GM12865 (cell line): ENCODE measurements at regions not wholly inside any gene's neighbourhood (a gene's known extent, or its start where the extent isn't known, plus 50 kb on each side); places are given as distances from the start of the nearest gene placed in this dataset.

Experiments used
- DNase-seq: peaks from one replicate; pipeline ENCODE4 v3.0.0; 2010; ENCODE audit warnings: low read depth
- H3K4me3 ChIP-seq: 2 replicates; pipeline ENCODE4 v1.5.1; 2011; ENCODE audit warnings: mild to moderate bottlenecking, low read depth, low read length, control low read depth
- TF ChIP-seq, protein P1 (sequence below): IDR thresholded peaks from 2 replicates; pipeline ENCODE4 v1.5.1; 2011; ENCODE audit warnings: low read length, control low read depth, low read depth, inconsistent platforms; ENCODE audit not compliant: insufficient read depth; ENCODE audit errors: missing control alignments

DNA sequence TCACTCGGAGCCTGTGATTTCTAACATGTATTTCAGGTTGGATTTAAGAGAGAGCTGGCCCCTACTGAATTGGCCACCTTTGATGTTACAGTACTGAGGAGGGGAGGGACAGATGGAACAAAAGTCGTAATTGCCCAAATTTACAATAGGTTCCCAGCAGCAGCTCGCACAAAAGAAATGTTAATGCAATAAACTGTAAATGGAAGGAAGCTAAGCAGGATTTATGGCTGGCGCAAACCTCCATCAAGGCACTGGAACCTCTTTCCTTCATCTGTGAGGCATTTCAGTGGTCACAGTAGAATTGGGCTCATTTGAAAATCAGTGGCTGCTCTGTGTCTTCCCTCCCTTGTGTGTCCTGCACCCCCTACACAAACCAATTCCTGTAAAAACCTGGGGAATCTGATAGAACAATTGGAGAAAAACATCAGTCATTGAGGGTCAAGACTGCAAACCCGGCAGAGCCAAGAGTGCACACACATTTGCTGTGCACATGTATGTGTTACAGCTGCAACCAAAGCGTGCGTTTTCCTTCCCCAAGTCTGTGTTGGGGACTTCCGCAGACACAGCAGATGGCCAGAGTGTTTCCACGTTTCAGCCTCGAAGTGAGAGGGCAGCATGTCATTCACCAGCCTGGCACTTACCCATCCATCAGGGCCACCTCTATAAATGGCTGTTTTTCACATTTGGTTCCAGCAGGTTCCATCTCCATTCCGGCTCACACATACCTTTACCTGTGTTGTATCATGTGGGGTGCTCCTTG is 192.8 kb downstream of the TM9SF2 start:
- TF ChIP-seq, protein P1, sequence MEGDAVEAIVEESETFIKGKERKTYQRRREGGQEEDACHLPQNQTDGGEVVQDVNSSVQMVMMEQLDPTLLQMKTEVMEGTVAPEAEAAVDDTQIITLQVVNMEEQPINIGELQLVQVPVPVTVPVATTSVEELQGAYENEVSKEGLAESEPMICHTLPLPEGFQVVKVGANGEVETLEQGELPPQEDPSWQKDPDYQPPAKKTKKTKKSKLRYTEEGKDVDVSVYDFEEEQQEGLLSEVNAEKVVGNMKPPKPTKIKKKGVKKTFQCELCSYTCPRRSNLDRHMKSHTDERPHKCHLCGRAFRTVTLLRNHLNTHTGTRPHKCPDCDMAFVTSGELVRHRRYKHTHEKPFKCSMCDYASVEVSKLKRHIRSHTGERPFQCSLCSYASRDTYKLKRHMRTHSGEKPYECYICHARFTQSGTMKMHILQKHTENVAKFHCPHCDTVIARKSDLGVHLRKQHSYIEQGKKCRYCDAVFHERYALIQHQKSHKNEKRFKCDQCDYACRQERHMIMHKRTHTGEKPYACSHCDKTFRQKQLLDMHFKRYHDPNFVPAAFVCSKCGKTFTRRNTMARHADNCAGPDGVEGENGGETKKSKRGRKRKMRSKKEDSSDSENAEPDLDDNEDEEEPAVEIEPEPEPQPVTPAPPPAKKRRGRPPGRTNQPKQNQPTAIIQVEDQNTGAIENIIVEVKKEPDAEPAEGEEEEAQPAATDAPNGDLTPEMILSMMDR: no peak
- no peak overlapping the region for H3K4me3 ChIP-seq
- no peak for DNase-seq

DNA sequence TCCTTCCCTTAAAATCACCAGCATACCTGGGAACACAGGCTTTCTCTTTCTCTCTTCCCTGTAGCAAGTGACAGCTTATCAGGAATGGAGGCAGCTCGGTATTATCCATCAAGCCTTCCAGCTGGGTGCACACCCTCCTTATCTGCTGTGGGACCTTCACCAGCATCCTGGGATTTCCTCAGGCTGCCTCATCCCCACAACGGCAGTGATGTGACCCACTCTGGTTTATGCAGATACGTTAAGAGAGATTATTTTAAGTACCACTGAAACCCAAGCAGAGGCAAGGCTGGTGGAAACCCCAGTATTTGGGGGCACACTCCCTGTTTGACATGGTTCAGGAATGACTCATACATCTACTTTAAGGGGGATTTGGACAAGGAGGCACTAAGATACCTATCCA is 192.1 kb downstream of the TM9SF2 start:
- peak; percentile 31 for DNase-seq
- no peak overlapping the region; the same call in 1 of the 2 replicates for H3K4me3 ChIP-seq
- TF ChIP-seq, protein P1: no peak

- TF ChIP-seq, protein P1: no peak
- DNase-seq: no peak
- H3K4me3 ChIP-seq: no peak overlapping the region
Measured at GRCh38 chr13:99692854-99693253, 191.6 kb downstream of the TM9SF2 start.

- TF ChIP-seq, protein P1: no peak
- DNase-seq: peak; percentile 44
- H3K4me3 ChIP-seq: no peak overlapping the region
Measured at GRCh38 chr13:99691552-99691951, 190.3 kb downstream of the TM9SF2 start.

DNA sequence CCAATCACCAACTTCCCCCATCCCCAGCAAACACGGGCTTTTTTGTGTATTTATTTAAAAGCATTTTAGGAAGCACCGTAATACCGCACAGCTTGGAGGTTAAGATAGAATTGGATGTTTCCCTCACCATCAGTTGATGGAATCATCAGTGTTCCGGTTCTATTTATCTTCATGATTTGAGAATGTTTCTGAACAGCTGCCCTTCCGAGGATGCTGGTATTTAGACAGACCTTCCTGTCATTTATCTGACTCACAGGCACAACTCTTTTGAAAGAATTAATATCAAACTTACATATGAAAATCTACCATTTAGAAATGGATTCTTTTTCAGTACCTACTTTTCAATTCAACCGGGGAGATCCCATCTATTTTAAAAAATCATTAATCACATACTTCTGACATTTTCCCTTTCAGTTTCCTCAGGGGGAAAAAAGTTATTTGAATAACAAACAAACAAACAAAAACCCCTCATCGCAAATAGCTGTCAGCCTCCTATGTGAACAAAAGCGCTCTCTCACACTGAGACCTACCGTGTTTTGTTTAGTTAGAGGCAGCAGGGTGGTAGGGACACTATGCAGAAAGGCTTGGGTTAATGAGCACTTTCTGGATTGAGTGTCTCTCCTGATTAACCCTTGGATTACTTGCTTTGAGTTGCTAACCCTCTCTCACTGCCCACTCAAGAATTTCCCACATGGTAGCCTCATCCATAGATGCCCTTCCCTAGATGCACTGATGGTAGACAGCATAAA is 189.3 kb downstream of the TM9SF2 start:
- peak overlapping the region; percentile 35 for H3K4me3 ChIP-seq
- TF ChIP-seq, protein P1: no peak
- DNase-seq: peak; percentile 31

DNA sequence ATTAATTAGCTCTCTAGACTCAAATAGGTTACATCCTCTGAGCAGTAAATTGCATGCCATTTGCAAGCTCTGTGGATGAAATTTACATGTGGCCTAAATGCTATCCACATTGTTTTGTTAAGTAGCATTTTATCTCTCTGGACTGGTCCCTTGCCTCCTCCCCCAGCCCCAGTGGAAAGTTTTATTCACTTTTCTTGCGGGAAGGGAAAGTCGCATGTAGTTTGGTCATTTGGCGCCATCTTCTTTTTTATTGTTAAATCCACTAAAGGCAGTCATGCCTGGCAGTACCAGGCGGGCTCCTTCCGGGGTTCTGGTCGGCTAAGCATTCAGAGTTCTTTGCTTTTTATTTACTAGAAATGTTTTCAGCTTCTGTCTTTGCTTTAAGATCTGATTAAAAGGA is 188.7 kb downstream of the TM9SF2 start:
- DNase-seq: peak; percentile 28
- TF ChIP-seq, protein P1: no peak
- H3K4me3 ChIP-seq: peak overlapping the region; percentile 35
